Fibroblast of villous mesenchyme (primary cell): ENCODE measurements at regions not wholly inside any gene's neighbourhood (a gene's known extent, or its start where the extent isn't known, plus 50 kb on each side); places are given as distances from the start of the nearest gene placed in this dataset.

ENCODE experiments used
- DNase-seq: peaks from one replicate; pipeline ENCODE4 v3.0.0-alpha.2; 2010; ENCODE audit warnings: low read depth
- H3K4me3 ChIP-seq: 2 replicates; pipeline ENCODE4 v1.5.1; 2011; ENCODE audit warnings: low read depth, mild to moderate bottlenecking, low read length
- CTCF ChIP-seq: IDR thresholded peaks from 2 replicates; pipeline ENCODE4 v1.5.1; 2012; ENCODE audit warnings: low read depth, mild to moderate bottlenecking, low read length; ENCODE audit not compliant: insufficient read depth

DNA sequence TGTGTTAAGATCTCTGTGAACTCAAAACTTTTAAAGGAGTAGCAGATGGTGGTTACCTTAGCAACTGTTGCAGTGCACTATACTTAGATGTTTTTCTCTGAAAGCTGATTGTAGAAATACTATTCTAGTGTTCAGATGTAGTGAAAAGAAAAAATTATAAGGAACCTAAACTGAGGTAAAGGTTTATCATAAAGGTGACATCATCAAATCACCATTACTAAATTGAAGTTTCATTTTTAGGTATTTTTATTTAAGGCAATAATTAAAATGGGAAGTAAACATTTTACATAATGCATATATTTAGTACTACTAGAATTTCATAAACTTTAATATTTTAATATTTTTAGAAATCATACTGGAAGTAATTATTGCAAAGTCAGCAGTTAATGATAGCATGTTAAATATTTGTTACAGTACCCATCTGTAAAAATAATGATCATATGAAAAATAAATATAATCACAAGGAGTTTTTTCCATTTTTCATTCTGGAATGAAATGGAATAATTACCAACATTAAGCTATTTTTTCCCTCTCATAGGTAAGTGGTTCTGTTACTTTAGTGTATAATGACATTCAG, 141.1 kb upstream of the NAV3 start:
- TF ChIP-seq CTCF = no peak
- DNase-seq = no peak
- no peak overlapping the region for H3K4me3 ChIP-seq

GRCh38 chr12:77687321-77687720, 143.4 kb upstream of the NAV3 start:
- no peak overlapping the region for H3K4me3 ChIP-seq
- TF ChIP-seq CTCF = no peak
- DNase-seq = no peak

DNA sequence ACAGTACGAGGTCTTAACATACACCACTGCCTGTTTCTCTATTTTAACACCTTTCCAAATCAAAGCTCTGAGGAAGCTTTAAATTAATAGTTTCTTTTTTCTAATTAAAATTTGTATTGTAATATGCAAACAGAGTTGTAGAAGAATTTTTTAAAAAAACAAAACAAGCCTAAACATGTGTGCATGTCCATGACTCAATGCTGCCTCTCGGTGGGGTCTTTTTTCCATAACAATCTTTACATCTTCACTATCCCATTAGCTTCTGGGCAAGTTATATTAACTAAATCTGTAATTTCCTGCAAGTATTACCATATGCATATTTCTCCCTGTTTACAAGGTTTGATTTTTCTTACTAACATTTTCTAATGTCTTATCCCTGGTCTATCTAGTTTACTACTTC, 143.9 kb upstream of the NAV3 start:
- no peak overlapping the region for H3K4me3 ChIP-seq
- DNase-seq = peak; percentile 2
- no peak for TF ChIP-seq CTCF

DNA sequence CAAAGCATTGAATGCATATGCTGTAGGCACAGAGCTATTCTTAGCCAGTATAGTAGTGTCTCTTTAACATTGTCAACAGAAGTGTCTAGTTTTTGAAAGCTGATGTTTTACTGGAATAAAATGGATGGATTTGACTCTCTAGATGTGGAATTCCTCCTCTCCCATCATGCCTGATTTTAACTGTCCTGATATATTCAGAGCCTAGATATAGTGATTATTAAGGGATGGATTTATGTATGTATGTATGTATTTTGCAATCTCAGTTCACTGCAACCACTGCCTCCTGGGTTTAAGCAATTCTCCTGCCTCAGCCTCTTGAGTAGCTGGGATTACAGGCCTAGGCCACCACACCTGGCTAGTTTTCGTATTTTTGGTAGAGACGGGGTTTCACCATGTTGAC, 144.8 kb upstream of the NAV3 start:
- no peak for TF ChIP-seq CTCF
- DNase-seq = no peak
- H3K4me3 ChIP-seq = no peak overlapping the region

- DNase-seq = peak; percentile 65
- TF ChIP-seq CTCF = peak; percentile 63
- no peak overlapping the region for H3K4me3 ChIP-seq
These were observed 145.6 kb upstream of the NAV3 start for GRCh38 chr12:77685112-77685511.

GRCh38 chr12:77682488-77682887, 148.2 kb upstream of the NAV3 start:
- TF ChIP-seq CTCF = no peak
- no peak overlapping the region for H3K4me3 ChIP-seq
- no peak for DNase-seq

DNA sequence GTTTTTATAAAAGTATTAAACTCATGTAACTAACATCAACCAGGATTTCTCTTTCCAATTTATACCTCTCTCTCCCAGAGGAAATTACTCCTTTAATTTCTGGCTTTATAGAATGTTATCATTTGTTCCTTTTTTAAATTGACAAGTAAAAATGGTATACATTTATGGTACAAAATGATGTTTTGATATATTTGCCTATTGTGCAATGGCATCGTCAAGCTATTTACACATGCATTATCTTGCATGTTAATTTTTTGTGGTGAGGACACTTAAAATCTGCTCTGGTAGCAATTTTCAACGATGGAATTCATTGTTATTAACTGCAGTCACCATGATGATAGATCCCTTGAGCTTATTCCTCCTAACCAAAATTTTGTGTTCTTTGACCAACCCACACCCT, 149.0 kb upstream of the NAV3 start:
- no peak for DNase-seq
- no peak overlapping the region for H3K4me3 ChIP-seq
- no peak for TF ChIP-seq CTCF
